CD4-positive, alpha-beta T cell treated with Interleukin-2 at 100 ng/mL for 4 hours (primary cell): ENCODE measurements at regions not wholly inside any gene's neighbourhood (a gene's known extent, or its start where the extent isn't known, plus 50 kb on each side); places are given as distances from the start of the nearest gene placed in this dataset.

Experiments
- DNase-seq: peaks from one replicate; pipeline ENCODE4 v3.0.0-alpha.2; 2020; ENCODE audit warnings: low spot score

DNA sequence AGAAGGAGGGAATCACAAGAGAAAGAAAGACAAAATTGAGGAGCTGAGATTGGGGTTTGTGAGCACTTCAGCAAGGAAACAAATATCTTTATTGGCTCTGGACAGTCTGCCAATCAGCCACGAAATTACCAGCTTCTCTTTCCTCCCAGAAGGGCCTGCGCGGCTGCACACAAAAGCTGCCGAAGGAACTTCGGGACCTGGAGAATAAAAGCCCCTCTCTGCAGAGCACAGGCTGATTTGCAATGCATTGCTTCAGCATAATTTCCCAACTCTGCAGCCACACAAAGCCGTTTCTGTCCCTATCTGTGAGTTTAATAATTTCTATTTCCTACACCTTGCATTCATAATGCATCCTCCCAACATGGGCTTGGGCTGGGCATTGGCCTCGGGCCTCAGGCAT is 522.6 kb downstream of the BUD13 start:
- no peak for DNase-seq

- DNase-seq = no peak
Observed at GRCh38 chr11:116249561-116249960, 523.2 kb downstream of the BUD13 start.

GRCh38 chr11:116244889-116245288 is 527.9 kb downstream of the BUD13 start:
- DNase-seq = no peak

GRCh38 chr11:116244439-116244838 is 528.3 kb downstream of the BUD13 start:
- DNase-seq = no peak

DNA sequence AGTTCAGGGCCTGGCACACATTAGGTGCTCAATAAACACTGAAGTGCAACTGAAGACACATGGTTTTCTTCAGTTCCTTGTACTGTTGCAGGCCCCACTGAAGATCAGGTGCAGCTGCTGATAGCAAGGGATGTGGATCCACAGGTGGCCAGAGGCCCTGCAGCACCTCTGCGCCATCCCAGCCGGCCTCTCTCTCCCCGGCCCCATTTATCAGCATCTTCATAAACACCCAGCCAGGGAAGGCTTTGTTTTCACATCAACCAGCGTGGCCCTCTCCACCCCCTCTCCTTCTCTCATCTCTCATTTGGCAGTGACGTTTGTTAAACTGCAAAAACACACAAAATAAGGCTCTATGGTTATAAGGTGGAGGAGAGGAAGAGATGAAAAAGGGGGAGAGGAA is 528.8 kb downstream of the BUD13 start:
- no peak for DNase-seq

DNA sequence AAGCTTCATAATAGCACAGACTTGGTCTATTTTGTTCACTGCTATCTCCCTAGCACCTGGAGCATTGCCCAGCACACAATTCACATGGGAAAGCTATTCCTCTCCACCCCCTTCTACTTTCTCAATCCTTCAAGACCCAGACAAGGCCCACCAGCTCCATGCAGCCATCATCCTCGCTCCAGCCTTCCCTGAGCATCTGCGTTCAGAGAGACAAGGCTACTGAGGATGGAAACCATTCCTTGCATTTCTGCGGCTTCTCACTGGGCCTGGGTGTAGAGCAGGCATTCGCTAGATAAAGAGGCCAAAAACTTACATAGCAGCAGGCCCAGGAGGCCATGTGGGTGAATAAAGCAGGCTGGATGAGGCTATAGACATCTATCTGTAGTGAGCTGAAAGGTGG is 530.8 kb downstream of the BUD13 start:
- no peak for DNase-seq

- DNase-seq = no peak
Observed at GRCh38 chr11:116240710-116241109, 532.1 kb downstream of the BUD13 start.

DNA sequence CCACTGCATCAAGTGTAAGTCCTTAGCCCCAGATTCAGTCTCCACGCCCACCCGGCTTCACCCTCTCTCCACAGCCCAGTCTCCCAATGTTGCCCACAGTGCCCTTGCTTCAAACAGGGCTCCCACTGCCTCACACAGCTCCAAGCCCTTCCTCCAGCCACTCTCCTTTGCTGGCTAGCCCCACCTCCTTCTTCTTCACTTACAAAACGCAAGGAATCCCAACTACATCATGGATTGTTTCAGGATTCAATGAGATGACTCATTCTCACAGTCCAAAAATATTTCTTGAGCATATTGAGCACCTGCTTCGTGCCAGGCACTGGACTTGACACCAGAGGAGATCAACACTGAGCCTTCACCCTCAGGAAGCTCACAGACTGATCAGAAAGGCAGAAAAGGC is 533.5 kb downstream of the BUD13 start:
- no peak for DNase-seq

DNA sequence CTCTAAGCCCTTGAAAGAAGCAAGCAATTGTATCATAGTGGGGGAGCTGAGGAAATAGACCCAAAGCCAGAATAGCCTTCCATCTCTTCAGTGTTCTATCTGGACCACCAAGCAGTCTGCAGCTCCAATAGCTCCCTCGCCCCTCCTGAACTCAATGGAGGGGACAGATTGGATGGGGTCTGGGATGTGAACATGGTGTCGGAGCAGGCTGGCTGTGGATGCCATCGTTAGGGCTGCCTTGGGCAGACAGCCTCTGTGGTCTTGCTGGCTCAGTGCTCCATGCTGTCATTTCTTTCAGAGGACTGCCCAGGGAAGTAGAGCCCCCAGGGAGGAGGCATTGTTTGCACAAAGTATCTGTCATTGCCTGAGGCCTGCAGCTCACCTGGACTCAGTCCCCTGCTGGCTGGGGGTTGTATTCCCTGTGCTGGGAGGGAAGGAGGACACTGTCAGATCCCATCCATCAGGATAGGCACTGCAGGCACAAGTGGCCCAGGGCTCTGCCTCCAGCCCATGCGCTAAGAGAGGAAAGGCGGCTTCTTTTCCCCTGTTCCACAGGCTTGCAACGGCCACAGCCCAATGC is 537.7 kb downstream of the BUD13 start:
- DNase-seq = no peak

GRCh38 chr11:116233561-116233960 is 539.2 kb downstream of the BUD13 start:
- DNase-seq = no peak

DNA sequence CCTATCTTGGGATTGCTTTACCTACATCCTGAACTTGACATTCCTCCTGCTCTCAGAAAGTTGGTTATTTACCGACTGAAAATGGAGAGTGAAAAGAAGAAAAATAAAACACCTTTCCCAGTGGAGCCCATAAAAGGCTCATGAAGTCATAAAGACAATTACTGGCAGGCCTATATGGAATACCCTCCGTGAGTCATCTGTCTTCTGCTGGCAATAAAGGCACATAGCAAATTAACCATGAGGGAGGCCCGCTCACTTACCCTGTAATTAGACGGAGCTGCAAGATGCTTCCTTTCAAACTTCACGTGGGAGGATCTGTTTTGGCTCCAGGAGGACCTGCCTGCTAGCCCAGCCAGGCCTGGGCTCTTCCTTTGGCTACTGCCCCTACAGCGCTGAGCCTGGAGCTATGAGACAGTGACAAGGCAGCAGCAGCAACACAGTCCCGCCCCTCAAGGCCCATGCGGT is 540.4 kb downstream of the BUD13 start:
- DNase-seq = no peak

DNA sequence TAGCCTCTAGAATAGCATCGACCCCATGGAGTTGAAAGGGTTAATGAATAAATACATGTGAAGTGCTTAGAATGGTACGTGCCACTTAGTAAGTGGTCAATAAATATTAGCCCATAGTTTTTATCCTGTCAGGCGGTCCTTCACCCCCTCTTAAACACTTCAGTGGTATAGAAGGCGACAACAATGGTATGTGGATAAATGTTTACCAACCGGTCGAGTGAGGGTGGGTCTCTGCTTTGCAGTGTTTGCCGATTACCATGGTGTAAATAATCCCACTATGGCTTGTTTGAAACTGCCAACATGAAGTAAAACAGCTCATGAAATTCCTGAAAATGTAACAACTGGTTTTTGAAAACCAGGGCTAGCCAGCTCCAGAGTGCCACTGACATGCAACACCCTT is 541.2 kb downstream of the BUD13 start:
- no peak for DNase-seq

DNA sequence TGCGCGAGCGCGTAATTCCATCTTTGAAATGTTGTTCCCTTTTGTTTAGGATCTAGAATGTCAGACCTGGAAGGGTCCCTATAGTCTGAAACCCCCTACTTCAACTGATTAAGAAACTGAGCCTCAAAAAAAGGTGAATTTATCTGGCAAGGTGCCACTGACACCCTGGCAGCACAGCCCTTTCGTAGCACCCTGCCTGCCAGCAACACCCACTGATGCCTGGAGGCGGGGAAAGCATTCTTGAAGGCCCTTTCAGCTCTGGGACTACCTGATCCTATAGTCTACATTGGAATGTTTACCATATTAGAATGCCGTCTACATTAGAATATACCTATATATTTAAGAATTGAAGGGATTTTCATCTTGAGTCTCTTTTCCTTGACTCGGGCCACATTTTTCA is 542.3 kb downstream of the BUD13 start:
- DNase-seq = no peak

- no peak for DNase-seq
Observed at GRCh38 chr11:116229236-116229970, 543.4 kb downstream of the BUD13 start.

DNA sequence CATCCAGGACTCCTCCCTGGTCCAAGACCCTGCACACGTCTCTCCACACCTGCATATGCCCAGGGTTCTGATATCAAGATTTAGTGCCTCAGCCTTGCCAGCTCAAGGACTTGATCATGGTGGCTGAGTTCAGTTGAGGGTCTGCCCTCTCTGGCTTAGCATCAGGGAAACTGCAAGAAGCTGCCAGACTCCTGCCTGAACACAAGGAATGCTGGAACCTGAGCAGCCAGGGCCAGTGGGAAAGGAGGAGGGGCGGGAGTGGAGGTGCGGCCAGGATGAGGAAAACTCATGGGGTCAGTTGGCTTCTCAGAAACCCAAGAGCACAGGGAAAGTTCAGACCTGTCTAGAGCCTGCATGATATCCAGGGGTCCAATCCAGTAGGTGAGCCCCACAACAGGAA is 546.1 kb downstream of the BUD13 start:
- DNase-seq = no peak

- no peak for DNase-seq
Observed at GRCh38 chr11:116225784-116226585, 546.8 kb downstream of the BUD13 start.

GRCh38 chr11:116225236-116225635 is 547.6 kb downstream of the BUD13 start:
- no peak for DNase-seq

DNA sequence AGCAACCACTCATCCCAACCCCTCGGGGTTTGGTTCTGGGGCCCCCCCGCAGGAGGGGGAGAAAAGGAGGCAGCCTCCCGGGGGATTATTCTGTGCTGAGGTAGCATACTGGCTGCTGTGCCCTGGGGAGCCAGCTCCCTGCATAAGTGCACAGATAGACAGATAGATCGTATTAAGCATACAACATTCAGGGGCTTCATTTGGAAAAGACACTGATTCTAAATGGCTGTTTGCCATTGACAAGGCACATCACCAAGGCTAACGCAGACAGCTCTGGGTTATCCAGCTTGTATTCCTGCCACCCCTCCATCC is 547.9 kb downstream of the BUD13 start:
- DNase-seq = no peak

GRCh38 chr11:116224154-116224888 is 548.5 kb downstream of the BUD13 start:
- peak; percentile 31 for DNase-seq

DNA sequence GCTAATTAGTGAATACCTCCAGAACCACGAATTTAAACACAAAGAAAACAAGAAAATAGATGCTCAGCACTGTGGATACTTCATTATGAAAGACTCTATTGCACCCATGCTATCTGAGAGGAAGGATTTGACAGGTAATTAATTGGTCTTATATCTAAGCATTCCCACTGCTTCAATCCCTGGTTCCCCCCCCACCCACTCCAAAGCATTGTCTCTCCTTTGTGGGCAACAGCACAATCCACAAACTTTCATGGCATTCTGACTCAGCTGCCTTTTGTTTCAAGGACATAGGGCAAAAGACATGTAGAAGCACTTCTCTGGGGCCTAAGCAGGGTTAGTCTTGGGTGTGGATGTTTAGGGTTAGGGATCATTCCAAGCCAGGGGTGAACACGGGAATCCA is 551.4 kb downstream of the BUD13 start:
- DNase-seq = no peak

DNA sequence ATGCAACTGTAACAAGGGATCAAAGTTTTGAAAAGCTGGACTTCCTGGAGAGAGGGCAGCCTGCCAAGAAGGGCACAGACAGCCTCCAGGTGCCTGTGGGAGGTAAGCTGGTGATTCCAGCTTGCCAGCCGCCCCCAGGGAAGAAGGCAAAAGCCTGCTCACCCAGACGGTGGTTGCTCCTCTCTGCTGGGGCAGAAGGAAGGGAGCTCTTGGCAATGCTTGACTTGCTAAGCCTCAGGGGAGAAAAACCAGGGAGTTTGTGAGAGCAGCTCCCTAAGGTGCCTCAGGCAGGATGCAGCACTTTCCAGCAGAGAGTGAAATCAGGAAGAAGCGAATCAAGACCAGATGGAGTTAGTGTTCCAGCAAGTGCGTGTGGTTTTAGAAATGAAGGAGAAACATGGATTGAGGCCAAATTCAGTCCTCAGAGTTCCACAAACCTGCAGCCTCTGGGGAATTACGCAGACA is 553.6 kb downstream of the BUD13 start:
- no peak for DNase-seq

DNA sequence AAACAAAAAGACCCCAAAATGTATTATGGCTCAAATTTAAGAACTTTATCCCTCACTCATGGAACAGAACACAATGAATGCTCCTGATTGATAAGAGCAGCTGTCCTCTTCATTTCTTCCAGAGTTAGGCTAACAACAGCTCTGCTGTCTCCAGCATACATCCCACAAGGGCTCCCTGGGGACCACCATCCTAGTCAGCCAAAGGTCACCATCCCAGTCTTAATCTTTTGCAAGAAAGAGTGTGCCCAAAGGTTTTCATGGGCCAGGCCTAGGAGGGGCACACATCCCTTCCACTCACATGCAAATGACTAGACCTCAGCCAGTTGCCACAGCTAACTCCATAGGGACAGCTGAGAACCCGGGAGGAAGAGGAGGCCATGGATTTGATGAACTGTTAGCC is 555.3 kb downstream of the BUD13 start:
- no peak for DNase-seq

- DNase-seq = no peak
Observed at GRCh38 chr11:116217006-116217405, 555.8 kb downstream of the BUD13 start.
